ENCODE measurements at regions not wholly inside any gene's neighbourhood (a gene's known extent, or its start where the extent isn't known, plus 50 kb on each side); places are given as distances from the start of the nearest gene placed in this dataset.

DNA sequence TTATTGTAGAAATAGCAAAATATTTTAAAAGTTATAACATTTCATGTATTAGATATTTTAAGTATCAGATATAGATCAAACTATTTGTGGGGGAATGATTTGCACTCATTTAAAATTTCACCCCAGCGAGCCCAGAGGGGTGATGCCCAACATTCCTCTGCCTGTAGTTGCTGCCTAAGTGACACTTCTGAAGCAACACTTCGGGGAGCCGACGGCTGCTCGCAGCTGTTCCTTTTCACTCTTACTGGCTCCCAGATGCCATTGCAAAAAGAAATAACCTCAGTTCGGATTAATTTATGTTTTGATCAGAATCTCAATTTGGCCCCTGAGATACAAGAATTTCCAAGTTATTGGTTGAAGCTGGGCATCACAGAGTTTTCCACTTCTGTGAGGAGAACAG lies 603.8 kb downstream of the PLCL1 start:
- no peak for DNase-seq (ENCODE audit: low spot score)

DNA sequence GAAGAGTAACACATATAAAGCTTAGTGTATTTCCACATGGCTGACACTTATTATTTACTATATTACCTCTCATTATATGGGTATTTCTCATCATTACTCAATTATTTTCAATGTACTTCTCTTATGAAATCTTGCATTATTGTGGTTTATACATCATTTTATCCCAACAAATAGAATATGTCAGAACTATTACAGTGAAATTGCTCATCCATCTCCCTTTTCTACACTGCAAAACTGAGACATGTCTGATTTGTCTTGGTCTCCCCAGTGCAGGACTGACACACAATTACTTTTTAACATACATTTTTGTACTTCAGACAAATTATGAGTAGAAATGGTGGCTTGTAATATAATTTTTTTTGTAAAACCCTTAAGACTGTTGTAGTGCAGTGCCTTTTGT lies 600.9 kb downstream of the PLCL1 start:
- no peak for DNase-seq (ENCODE audit: low spot score)

DNA sequence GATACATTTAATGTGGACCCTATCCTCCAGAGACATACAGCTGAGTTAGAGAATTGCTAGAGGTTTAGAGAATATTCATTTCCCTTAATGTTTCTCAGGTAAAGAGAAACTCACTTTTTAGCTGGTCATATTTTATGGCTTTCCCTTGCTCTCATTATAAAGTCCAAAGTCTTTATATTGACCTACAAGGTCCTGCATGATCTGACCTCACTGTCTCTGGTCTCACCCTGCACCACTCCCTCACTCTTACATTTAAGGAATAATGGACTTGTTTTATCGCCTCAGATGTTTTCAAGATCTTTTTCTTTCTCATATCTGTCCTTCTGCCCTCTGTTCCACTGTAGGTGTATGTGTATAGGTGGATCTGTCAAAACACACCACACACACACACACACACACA lies 597.3 kb downstream of the PLCL1 start:
- DNase-seq (ENCODE audit: low spot score): no peak

GRCh38 chr2:198400999-198401398 lies 596.6 kb downstream of the PLCL1 start:
- DNase-seq (ENCODE audit: low spot score): no peak

GRCh38 chr2:198394208-198394607 lies 589.8 kb downstream of the PLCL1 start:
- DNase-seq (ENCODE audit: low spot score): no peak

- DNase-seq (ENCODE audit: low spot score): no peak
Observed at GRCh38 chr2:198390670-198391069, 586.3 kb downstream of the PLCL1 start.

DNA sequence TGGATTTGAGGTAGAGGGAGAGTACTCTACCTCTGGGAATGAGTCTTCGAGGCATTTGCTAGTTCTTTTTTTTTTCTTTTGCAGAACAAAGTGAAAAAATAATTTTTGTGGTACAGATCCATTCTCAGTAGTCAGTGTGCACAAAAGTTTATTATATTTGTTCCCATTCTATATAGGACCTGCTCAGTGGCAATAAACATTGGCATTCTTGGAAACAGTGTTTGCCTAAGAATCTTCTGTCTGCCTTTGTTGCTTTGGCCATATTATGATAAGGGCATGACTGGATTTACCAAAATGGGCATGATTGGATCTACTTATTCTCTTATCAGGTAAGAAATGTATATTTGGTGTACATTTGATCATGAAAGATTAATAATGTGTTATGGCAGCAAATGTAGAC lies 583.3 kb downstream of the PLCL1 start:
- no peak for DNase-seq (ENCODE audit: low spot score)

DNA sequence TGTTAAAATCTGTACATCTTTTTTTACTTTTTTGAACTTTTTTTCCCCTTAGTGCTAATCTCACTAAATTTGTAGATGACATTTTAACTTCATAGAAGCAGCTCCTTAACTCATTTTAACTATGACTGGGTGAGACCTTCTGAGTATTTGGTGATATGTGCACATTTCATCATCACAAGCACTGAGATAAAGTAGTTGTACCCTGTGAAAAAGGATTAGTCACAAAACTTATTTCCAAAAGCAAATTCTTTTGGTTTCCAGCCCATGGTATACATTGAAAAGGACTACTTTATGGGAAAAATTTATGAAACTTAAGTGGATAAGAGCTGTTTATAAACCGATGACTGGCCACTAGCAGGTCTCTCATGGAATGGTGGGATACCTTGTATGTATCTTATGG lies 581.5 kb downstream of the PLCL1 start:
- no peak for DNase-seq (ENCODE audit: low spot score)

GRCh38 chr2:198385326-198385725 lies 580.9 kb downstream of the PLCL1 start:
- DNase-seq (ENCODE audit: low spot score): no peak

GRCh38 chr2:198383392-198383791 lies 579.0 kb downstream of the PLCL1 start:
- no peak for DNase-seq (ENCODE audit: low spot score)

GRCh38 chr2:198382811-198383210 lies 578.4 kb downstream of the PLCL1 start:
- DNase-seq (ENCODE audit: low spot score): no peak

DNA sequence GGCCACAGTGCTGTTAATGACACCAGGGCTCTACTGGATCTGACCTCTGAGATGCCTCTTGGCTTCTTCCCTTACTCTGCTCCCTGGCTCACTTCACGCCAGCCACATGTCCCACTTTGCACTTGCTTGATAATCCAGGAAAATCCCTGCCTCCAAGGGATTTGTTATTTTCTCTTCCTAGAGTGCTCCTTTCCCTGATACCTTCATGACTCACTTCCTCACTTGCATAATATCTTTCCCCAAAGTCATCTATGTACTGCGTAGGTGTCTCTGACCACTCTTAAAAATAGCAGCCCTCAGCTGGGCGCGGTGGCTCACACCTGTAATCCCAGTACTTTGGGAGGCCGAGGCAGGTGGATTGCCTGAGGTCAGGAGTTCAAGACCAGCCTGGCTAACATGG lies 572.3 kb downstream of the PLCL1 start:
- no peak for DNase-seq (ENCODE audit: low spot score)

DNA sequence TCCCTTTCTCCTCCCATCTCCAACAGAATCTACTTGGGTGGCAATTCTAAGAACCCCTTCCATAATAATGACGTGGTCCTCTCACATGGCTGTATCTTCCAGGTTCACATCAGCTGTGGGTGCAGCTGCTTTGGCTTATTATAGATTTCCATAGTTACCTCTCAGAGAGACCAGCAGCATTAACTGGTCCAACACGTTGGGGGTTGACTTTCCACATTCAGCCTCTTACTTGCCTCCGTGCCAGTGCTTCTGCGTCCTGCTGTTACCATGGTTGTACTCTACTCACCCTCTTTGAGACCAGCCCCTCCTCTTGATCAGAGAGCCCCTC lies 570.7 kb downstream of the PLCL1 start:
- DNase-seq (ENCODE audit: low spot score): no peak

- DNase-seq (ENCODE audit: low spot score): peak; percentile 50
Observed at GRCh38 chr2:198374375-198375082, 570.1 kb downstream of the PLCL1 start.

- DNase-seq (ENCODE audit: low spot score): no peak
Observed at GRCh38 chr2:198371921-198372543, 567.6 kb downstream of the PLCL1 start.

DNA sequence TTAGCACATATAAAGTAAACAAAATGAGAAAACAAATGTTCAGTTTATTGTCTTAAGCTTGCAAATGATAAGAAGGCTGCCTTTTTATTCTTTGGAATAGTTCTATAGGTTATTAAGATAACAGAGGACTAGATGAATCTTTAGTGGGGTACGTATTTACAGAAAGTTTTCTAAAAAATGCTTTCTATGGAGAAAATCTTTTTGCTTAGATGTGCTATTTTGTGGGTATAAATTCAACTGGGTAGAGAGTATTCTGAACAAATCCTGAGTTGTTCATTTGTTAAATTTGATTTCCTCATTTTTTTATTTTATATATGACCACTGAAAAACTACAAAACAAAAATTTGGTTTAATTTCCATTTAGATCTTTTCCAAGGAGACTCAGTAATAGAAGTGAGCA lies 566.9 kb downstream of the PLCL1 start:
- DNase-seq (ENCODE audit: low spot score): no peak

GRCh38 chr2:198368089-198368488 lies 563.7 kb downstream of the PLCL1 start:
- DNase-seq (ENCODE audit: low spot score): no peak

- DNase-seq (ENCODE audit: low spot score): no peak
Observed at GRCh38 chr2:198362740-198363139, 558.3 kb downstream of the PLCL1 start.

DNA sequence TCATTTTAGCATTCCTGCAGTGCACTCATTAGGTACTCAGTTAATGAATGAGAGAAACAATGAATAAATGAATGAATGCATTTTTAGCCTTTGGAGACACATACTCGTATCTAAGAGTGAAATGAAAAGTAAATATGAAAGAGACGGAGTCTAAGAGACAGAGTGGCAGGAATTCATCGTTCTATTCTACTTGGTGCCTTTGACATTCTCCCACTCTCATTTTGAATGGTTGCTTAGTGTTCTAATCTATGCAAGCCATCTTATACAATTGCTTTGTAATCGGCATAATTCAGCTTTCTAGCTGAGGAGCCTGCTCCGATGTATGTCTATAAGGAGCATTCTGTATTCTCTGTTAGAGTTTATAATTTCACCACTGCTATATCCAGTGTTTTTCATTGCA lies 554.9 kb downstream of the PLCL1 start:
- DNase-seq (ENCODE audit: low spot score): no peak

GRCh38 chr2:198356157-198356556 lies 551.8 kb downstream of the PLCL1 start:
- DNase-seq (ENCODE audit: low spot score): no peak

GRCh38 chr2:198351647-198352046 lies 547.3 kb downstream of the PLCL1 start:
- no peak for DNase-seq (ENCODE audit: low spot score)

GRCh38 chr2:198347946-198348345 lies 543.6 kb downstream of the PLCL1 start:
- DNase-seq (ENCODE audit: low spot score): no peak

DNA sequence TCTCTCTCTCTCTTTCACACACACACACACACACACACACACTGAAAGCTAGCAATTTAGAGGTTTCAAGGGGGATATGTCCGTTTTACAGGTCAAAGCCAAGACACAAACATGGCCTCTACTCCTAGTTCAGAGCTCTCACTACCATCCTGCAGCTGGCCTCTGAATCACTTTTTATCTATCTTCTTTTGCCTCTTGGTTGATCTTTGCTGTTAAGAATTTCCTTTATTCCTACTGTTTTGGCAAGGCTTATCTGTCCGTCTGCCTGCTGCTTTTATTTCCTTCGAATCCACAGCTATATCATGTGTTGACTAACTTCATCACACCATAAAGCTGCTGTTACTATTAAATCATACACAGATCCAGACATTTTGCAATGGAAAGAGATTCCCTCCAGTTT lies 543.0 kb downstream of the PLCL1 start:
- DNase-seq (ENCODE audit: low spot score): no peak

- DNase-seq (ENCODE audit: low spot score): no peak
Observed at GRCh38 chr2:198343471-198343870, 539.1 kb downstream of the PLCL1 start.

Measured in kidney capillary endothelial cell (primary cell).